CD14-positive monocyte (primary cell): ENCODE measurements at regions not wholly inside any gene's neighbourhood (a gene's known extent, or its start where the extent isn't known, plus 50 kb on each side); places are given as distances from the start of the nearest gene placed in this dataset.

Source experiments
- DNase-seq, 3 donors: peaks; one replicate each; pipeline ENCODE4 v3.0.0-alpha.2; 2011 to 2022
- H2AFZ ChIP-seq: 2 replicates; pipeline ENCODE4 v1.6.0; 2012; ENCODE audit warnings: mild to moderate bottlenecking, low read depth, low read length, inconsistent platforms; ENCODE audit not compliant: insufficient read depth, poor library complexity, severe bottlenecking
- H3K27ac ChIP-seq, 2 donors: 1 replicate in 1 of 2; 2 replicates in 1 of 2; pipeline ENCODE4 v1.5.1; 2012 to 2013; ENCODE audit warnings: low read length in 2 of 2, control low read depth in 1 of 2, inconsistent platforms in 1 of 2, low read depth in 1 of 2, mild to moderate bottlenecking in 1 of 2
- H3K27me3 ChIP-seq, 2 donors: one replicate each; pipeline versions ENCODE4 v1.6.0 to v1.6.1; 2011 to 2013; ENCODE audit warnings: low read length in 2 of 2; ENCODE audit not compliant: control insufficient read depth in 2 of 2, insufficient read depth in 2 of 2
- H3K36me3 ChIP-seq, 2 donors: replicated peaks in 1 of 2; 1 replicate in 1 of 2; 2 replicates in 1 of 2; pipeline versions ENCODE4 v1.5.1 to v1.6.1; 2012 to 2013; ENCODE audit warnings: low read length in 2 of 2, control low read depth in 1 of 2, inconsistent platforms in 1 of 2, mild to moderate bottlenecking in 1 of 2; ENCODE audit not compliant: insufficient read depth in 2 of 2, control insufficient read depth in 1 of 2
- H3K4me1 ChIP-seq, 2 donors: 1 replicate in 1 of 2; 2 replicates in 1 of 2; pipeline versions ENCODE4 v1.5.1 to v1.6.1; 2012 to 2013; ENCODE audit warnings: low read length in 2 of 2, control low read depth in 1 of 2, inconsistent platforms in 1 of 2, mild to moderate bottlenecking in 1 of 2, moderate library complexity in 1 of 2; ENCODE audit not compliant: insufficient read depth in 2 of 2, control insufficient read depth in 1 of 2
- H3K4me2 ChIP-seq: replicated peaks from 2 replicates; pipeline ENCODE3; 2012; ENCODE audit warnings: low read length, moderate library complexity, mild to moderate bottlenecking; ENCODE audit not compliant: poor library complexity, severe bottlenecking; ENCODE audit errors: extremely low read depth
- H3K4me3 ChIP-seq, 3 experiments: fragments of 200-600 bp in 1 of 3; sonication (generic) in 1 of 3; replicated peaks in 1 of 3; 1 replicate in 2 of 3; 2 replicates in 1 of 3; pipeline ENCODE4 v1.5.1; 2011 to 2013; ENCODE audit warnings: low read length in 3 of 3, mild to moderate bottlenecking in 3 of 3, control low read depth in 2 of 3, low read depth in 2 of 3, inconsistent platforms in 1 of 3, moderate library complexity in 1 of 3
- H3K79me2 ChIP-seq: 2 replicates; pipeline ENCODE4 v1.6.0; 2012; ENCODE audit warnings: mild to moderate bottlenecking, control low read depth, inconsistent platforms, low read length, moderate library complexity; ENCODE audit not compliant: insufficient read depth
- H3K9ac ChIP-seq: 2 replicates; pipeline ENCODE4 v1.6.0; 2017; ENCODE audit warnings: low read length, mild to moderate bottlenecking; ENCODE audit not compliant: insufficient read depth, poor library complexity, severe bottlenecking
- H3K9me3 ChIP-seq, 2 donors: replicated peaks in 1 of 2; 1 replicate in 1 of 2; 2 replicates in 1 of 2; pipeline versions ENCODE4 v1.5.1 to v1.6.1; 2012 to 2013; ENCODE audit warnings: low read length in 2 of 2, control low read depth in 1 of 2; ENCODE audit not compliant: control insufficient read depth in 1 of 2, insufficient read depth in 1 of 2
- H4K20me1 ChIP-seq: 2 replicates; pipeline ENCODE4 v1.6.0; 2012; ENCODE audit warnings: mild to moderate bottlenecking, low read length, control low read depth, moderate library complexity; ENCODE audit not compliant: insufficient read depth
- H3K27ac Mint-ChIP-seq, 7 donors: one replicate each; pipeline ENCODE4 v1.8.0; 2020; ENCODE audit warnings: mild to moderate bottlenecking in 7 of 7, mixed read lengths in 7 of 7, moderate library complexity in 6 of 7, inconsistent platforms in 2 of 7
- H3K27me3 Mint-ChIP-seq, 3 donors: one replicate each; pipeline ENCODE4 v1.8.0; 2021 to 2022; ENCODE audit warnings: low read depth in 3 of 3, mild to moderate bottlenecking in 3 of 3, mixed read lengths in 3 of 3, moderate library complexity in 3 of 3, inconsistent platforms in 1 of 3
- H3K36me3 Mint-ChIP-seq, 2 donors: one replicate each; pipeline ENCODE4 v1.8.0; 2020; ENCODE audit warnings: mixed read lengths in 2 of 2, inconsistent platforms in 1 of 2, mild to moderate bottlenecking in 1 of 2
- H3K4me1 Mint-ChIP-seq: one replicate; pipeline ENCODE4 v1.8.0; 2020; ENCODE audit warnings: mild to moderate bottlenecking, mixed read lengths
- H3K4me3 Mint-ChIP-seq, 2 donors: one replicate each; pipeline ENCODE4 v1.8.0; 2020; ENCODE audit warnings: mild to moderate bottlenecking in 2 of 2, mixed read lengths in 2 of 2, moderate library complexity in 1 of 2
- H3K9me3 Mint-ChIP-seq, 7 donors: one replicate each; pipeline ENCODE4 v1.8.0; 2020 to 2022; ENCODE audit warnings: mixed read lengths in 7 of 7, mild to moderate bottlenecking in 6 of 7, moderate library complexity in 6 of 7, inconsistent platforms in 2 of 7
- WGBS: methylation state at CpG from one replicate; pipeline ENCODE4 v1.1.5; 2013; ENCODE audit warnings: missing lambda C conversion rate; ENCODE audit not compliant: insufficient coverage; 5-methylcytosine and 5-hydroxymethylcytosine counted together
- intact Hi-C, 2 donors: fragments of 100-400 bp; cut with micrococcal nuclease; formaldehyde crosslinking; loops; one replicate each; pipeline versions ENCODE4 v1.15.0 to v1.15.1; 2023
- TF ChIP-seq, protein P1 (sequence below): fragments of 200-600 bp; IDR thresholded peaks from one replicate; pipeline ENCODE4 v1.8.0; 2022; ENCODE audit warnings: antibody characterized with exemption, mild to moderate bottlenecking

DNA sequence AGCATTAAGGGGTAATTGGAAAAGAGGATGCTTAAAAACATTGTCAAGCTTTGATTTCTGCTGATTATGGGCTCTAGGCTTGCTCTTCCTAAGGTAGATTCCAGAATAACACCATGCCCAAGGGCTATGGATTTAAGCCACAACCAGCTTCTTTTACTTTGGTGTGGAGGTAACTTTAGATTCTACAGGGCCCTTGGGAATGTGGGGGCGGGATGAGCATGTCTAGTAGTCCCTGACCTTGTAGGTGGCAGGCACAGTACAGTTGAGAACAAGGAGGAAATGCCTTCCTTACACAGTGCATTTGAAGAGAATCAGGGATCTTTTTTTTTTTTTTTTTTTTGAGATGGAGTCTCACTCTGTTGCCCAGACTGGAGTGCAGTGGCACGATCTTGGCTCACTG lies 364.2 kb downstream of the NYAP2 start:
- Mint-ChIP-seq H3K27me3 (no peaks in the 10 kb centered on the region), H3K4me1 (no peaks in the 10 kb centered on the region), H3K9me3 (peaks cover 0 to 11% (median 3%) of the 10 kb centered on the region in 7 donors), H3K27ac (no peak overlapping the region), H3K36me3 (no peaks in the 10 kb centered on the region), H3K4me3 (no peak overlapping the region)
- WGBS = 100% methylated on average over 1 of the region's 2 CpGs
- intact Hi-C loops = no loop called here
- H3K4me1 ChIP-seq = no peaks in the 10 kb centered on the region
- no peaks in the 10 kb centered on the region for H3K79me2 ChIP-seq
- no peak overlapping the region for H3K4me2 ChIP-seq
- DNase-seq = no peak
- no peak overlapping the region for H2AFZ ChIP-seq
- H3K4me3 ChIP-seq = no peak overlapping the region
- H4K20me1 ChIP-seq = no peaks in the 10 kb centered on the region
- H3K9me3 ChIP-seq = peaks cover 3 to 5% of the 10 kb centered on the region in 2 donors
- H3K27ac ChIP-seq = no peak overlapping the region
- H3K9ac ChIP-seq = no peak overlapping the region
- no peaks in the 10 kb centered on the region for H3K36me3 ChIP-seq
- TF ChIP-seq, protein P1, sequence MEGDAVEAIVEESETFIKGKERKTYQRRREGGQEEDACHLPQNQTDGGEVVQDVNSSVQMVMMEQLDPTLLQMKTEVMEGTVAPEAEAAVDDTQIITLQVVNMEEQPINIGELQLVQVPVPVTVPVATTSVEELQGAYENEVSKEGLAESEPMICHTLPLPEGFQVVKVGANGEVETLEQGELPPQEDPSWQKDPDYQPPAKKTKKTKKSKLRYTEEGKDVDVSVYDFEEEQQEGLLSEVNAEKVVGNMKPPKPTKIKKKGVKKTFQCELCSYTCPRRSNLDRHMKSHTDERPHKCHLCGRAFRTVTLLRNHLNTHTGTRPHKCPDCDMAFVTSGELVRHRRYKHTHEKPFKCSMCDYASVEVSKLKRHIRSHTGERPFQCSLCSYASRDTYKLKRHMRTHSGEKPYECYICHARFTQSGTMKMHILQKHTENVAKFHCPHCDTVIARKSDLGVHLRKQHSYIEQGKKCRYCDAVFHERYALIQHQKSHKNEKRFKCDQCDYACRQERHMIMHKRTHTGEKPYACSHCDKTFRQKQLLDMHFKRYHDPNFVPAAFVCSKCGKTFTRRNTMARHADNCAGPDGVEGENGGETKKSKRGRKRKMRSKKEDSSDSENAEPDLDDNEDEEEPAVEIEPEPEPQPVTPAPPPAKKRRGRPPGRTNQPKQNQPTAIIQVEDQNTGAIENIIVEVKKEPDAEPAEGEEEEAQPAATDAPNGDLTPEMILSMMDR = no peak
- no peaks in the 10 kb centered on the region for H3K27me3 ChIP-seq

DNA sequence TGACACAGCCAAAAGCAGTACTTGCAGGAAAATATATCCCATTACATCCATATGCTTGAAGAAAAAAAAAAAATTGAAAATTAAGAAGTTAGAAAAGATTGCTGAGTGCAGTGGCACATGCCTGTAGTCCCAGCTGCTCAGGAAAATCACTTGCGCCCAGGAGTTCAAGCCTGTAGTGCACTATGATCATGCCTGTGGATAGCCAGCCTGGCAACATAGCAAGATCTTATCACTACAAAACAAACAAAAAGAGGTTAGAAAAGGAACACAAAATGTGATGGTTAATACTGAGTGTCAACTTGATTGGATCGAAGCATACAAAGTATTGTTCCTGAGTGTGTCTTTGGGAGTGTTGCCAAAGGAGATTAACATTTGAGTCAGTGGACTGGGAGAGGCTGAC lies 361.9 kb downstream of the NYAP2 start:
- no peak overlapping the region for H2AFZ ChIP-seq
- peaks cover 3 to 5% of the 10 kb centered on the region in 2 donors for H3K9me3 ChIP-seq
- no peak overlapping the region for H3K27ac ChIP-seq
- H3K4me3 Mint-ChIP-seq = no peak overlapping the region
- intact Hi-C loops = no loop called here
- H4K20me1 ChIP-seq = no peaks in the 10 kb centered on the region
- no peak overlapping the region for H3K27ac Mint-ChIP-seq
- H3K27me3 Mint-ChIP-seq = no peaks in the 10 kb centered on the region
- H3K79me2 ChIP-seq = no peaks in the 10 kb centered on the region
- H3K36me3 ChIP-seq = no peaks in the 10 kb centered on the region
- no peaks in the 10 kb centered on the region for H3K27me3 ChIP-seq
- TF ChIP-seq, protein P1 = no peak
- peaks cover 0 to 12% (median 3%) of the 10 kb centered on the region in 7 donors for H3K9me3 Mint-ChIP-seq
- no peaks in the 10 kb centered on the region for H3K4me1 ChIP-seq
- no peak overlapping the region for H3K4me3 ChIP-seq
- DNase-seq = no peak
- H3K36me3 Mint-ChIP-seq = no peaks in the 10 kb centered on the region
- 86% methylated on average over 1 of the region's 2 CpGs for WGBS
- H3K9ac ChIP-seq = no peak overlapping the region
- H3K4me2 ChIP-seq = no peak overlapping the region
- no peaks in the 10 kb centered on the region for H3K4me1 Mint-ChIP-seq
